ENCODE measurements at regions not wholly inside any gene's neighbourhood (a gene's known extent, or its start where the extent isn't known, plus 50 kb on each side); places are given as distances from the start of the nearest gene placed in this dataset.
"Not testable (repeated sequence)": the region's sequence is repeated elsewhere in the genome, so short reads cannot be mapped to it uniquely, and the experiment has no call there.

GRCh38 chr13:18971576-18972219, 209.9 kb downstream of the TUBA3C start:
- Histone ChIP-seq H3K9me3 (peaks cover 0 to 8% (median 0%) of the 10 kb centered on the region in 8 donors), H3K4me3 (no peak overlapping the region), H3K27ac (no peak overlapping the region), H3K4me1 (no peaks in the 10 kb centered on the region), H3K36me3 (no peaks in the 10 kb centered on the region), H3K27me3 (replicated peaks in 1 of 7) (no peaks in the 10 kb centered on the region)
- no peak for DNase-seq
- TF ChIP-seq POLR2A (IDR thresholded peaks at IDR 0.05) (no peak), POLR2AphosphoS5 (IDR thresholded peaks at IDR 0.05) (no peak), CTCF (IDR thresholded peaks at IDR 0.05 in 8 of 11, conservative IDR thresholded peaks at IDR 0.05 in 3 of 11) (no peak)
- 75 to 85% (median 83%) methylated on average over 4 of the region's 4 CpGs for WGBS, 5 donors
- intact Hi-C loops (cut with DNase I; ENCODE audit: low total_unique reads), result no loop called here

- TF ChIP-seq POLR2AphosphoS5 (IDR thresholded peaks at IDR 0.05) (no peak), CTCF (IDR thresholded peaks at IDR 0.05 in 8 of 11, conservative IDR thresholded peaks at IDR 0.05 in 3 of 11) (no peak), POLR2A (IDR thresholded peaks at IDR 0.05) (no peak)
- WGBS, 5 donors, result 66 to 79% (median 75%) methylated on average over 10 to 14 of the region's 14 CpGs
- Histone ChIP-seq H3K36me3 (no peaks in the 10 kb centered on the region), H3K27ac (no peak overlapping the region), H3K4me3 (no peak overlapping the region), H3K27me3 (replicated peaks in 1 of 7) (no peaks in the 10 kb centered on the region), H3K4me1 (no peaks in the 10 kb centered on the region), H3K9me3 (peaks cover 0 to 35% (median 0%) of the 10 kb centered on the region in 8 donors)
- intact Hi-C loops (cut with DNase I; ENCODE audit: low total_unique reads), result no loop called here
- DNase-seq, result peak; percentile 61
These were observed 216.2 kb downstream of the TUBA3C start for GRCh38 chr13:18965347-18965855.

- 75 to 81% (median 76%) methylated on average over 3 to 11 of the region's 11 CpGs for WGBS, 5 donors
- Histone ChIP-seq H3K27me3 (replicated peaks in 1 of 7) (no peaks in the 10 kb centered on the region), H3K27ac (no peak overlapping the region), H3K4me3 (no peak overlapping the region), H3K36me3 (no peaks in the 10 kb centered on the region), H3K4me1 (no peaks in the 10 kb centered on the region), H3K9me3 (peaks cover 0 to 38% (median under 1%) of the 10 kb centered on the region in 8 donors)
- TF ChIP-seq CTCF (IDR thresholded peaks at IDR 0.05 in 8 of 11, conservative IDR thresholded peaks at IDR 0.05 in 3 of 11) (no peak), POLR2A (IDR thresholded peaks at IDR 0.05) (no peak), POLR2AphosphoS5 (IDR thresholded peaks at IDR 0.05) (no peak)
- intact Hi-C loops (cut with DNase I; ENCODE audit: low total_unique reads), result no loop called here
- peak; percentile 71 for DNase-seq
These were observed 216.7 kb downstream of the TUBA3C start for GRCh38 chr13:18964942-18965341.

GRCh38 chr13:18963684-18964083, 217.9 kb downstream of the TUBA3C start:
- 56 to 85% (median 73%) methylated on average over 3 to 10 of the region's 10 CpGs for WGBS, 5 donors
- H3K36me3 ChIP-seq; H3K4me1 ChIP-seq; intact Hi-C loops (cut with DNase I; ENCODE audit: low total_unique reads); H3K27me3 ChIP-seq (replicated peaks in 1 of 7); H3K4me3 ChIP-seq; H3K27ac ChIP-seq; DNase-seq: not testable (repeated sequence)
- peaks cover 0 to 45% (median 11%) of the 10 kb centered on the region in 8 donors for H3K9me3 ChIP-seq
